DND-41 (cell line): ENCODE measurements at regions not wholly inside any gene's neighbourhood (a gene's known extent, or its start where the extent isn't known, plus 50 kb on each side); places are given as distances from the start of the nearest gene placed in this dataset.

ENCODE experiments used
- CTCF ChIP-seq: IDR thresholded peaks from 2 replicates; pipeline ENCODE4 v1.5.1; 2012; ENCODE audit warnings: borderline replicate concordance, low read length, moderate library complexity, mild to moderate bottlenecking; ENCODE audit not compliant: poor library complexity, severe bottlenecking; ENCODE audit errors: extremely low read depth
- EZH2 ChIP-seq: IDR thresholded peaks from 3 replicates; pipeline ENCODE4 v1.6.1; 2012; ENCODE audit warnings: borderline replicate concordance, low read depth, mild to moderate bottlenecking, moderate library complexity, low read length, inconsistent platforms; ENCODE audit not compliant: severe bottlenecking

- TF ChIP-seq CTCF, result no peak
- no peak for TF ChIP-seq EZH2
Observed at GRCh38 chr7:108771853-108772252, 202.2 kb downstream of the DNAJB9 start.
